Neural crest cell (in vitro differentiated cells): ENCODE measurements at regions not wholly inside any gene's neighbourhood (a gene's known extent, or its start where the extent isn't known, plus 50 kb on each side); places are given as distances from the start of the nearest gene placed in this dataset.

Experiments used
- DNase-seq: peaks from one replicate; pipeline ENCODE4 v3.0.0; 2021; ENCODE audit warnings: low read depth, mixed read lengths, low spot score
- H3K27ac Mint-ChIP-seq: one replicate; pipeline ENCODE4 v1.8.0; 2021; ENCODE audit warnings: mild to moderate bottlenecking, mixed read lengths; ENCODE audit not compliant: unreplicated experiment
- H3K27me3 Mint-ChIP-seq: 2 replicates; pipeline ENCODE4 v1.8.0; 2021; ENCODE audit warnings: low read depth, mild to moderate bottlenecking, mixed read lengths
- H3K36me3 Mint-ChIP-seq: 2 replicates; pipeline ENCODE4 v1.8.0; 2021; ENCODE audit warnings: low read depth, mild to moderate bottlenecking, mixed read lengths
- H3K4me1 Mint-ChIP-seq: 2 replicates; pipeline ENCODE4 v1.8.0; 2021; ENCODE audit warnings: mixed read lengths
- H3K4me3 Mint-ChIP-seq: one replicate; pipeline ENCODE4 v1.8.0; 2021; ENCODE audit warnings: mild to moderate bottlenecking, mixed read lengths
- H3K9me3 Mint-ChIP-seq: 2 replicates; pipeline ENCODE4 v1.8.0; 2021; ENCODE audit warnings: mixed read lengths
- TF ChIP-seq, protein P1 (sequence below): fragments of 200-600 bp; sonication (generic); conservative IDR thresholded peaks from 2 replicates; pipeline ENCODE4 v1.5.0; 2021; ENCODE audit warnings: antibody characterized with exemption, mild to moderate bottlenecking

DNA sequence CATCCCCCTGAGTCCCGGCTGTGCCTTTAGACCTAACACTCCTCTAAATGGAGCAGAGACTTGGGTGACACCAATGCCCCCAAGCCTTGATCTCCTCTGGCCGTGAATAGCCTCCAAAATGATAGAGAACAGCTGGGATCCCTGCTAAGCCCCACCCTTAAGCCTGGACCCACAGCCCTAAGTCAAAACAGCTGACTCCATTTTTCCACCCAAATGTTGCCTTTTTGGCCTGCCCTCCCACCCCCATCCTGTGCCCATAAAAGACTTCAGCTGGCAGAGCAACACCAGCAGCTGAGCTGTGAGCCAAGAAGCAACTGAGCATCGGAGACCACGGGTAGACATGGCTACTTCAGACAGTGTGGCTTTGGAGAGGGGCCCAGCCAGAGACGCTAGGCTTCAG is 420.8 kb downstream of the NPHP4 start:
- Mint-ChIP-seq H3K9me3 (peaks cover 16% of the 10 kb centered on the region), H3K4me3 (no peak overlapping the region), H3K36me3 (no peaks in the 10 kb centered on the region), H3K27me3 (peaks cover 7% of the 10 kb centered on the region), H3K27ac (no peak overlapping the region), H3K4me1 (no peaks in the 10 kb centered on the region)
- no peak for DNase-seq
- TF ChIP-seq, protein P1, sequence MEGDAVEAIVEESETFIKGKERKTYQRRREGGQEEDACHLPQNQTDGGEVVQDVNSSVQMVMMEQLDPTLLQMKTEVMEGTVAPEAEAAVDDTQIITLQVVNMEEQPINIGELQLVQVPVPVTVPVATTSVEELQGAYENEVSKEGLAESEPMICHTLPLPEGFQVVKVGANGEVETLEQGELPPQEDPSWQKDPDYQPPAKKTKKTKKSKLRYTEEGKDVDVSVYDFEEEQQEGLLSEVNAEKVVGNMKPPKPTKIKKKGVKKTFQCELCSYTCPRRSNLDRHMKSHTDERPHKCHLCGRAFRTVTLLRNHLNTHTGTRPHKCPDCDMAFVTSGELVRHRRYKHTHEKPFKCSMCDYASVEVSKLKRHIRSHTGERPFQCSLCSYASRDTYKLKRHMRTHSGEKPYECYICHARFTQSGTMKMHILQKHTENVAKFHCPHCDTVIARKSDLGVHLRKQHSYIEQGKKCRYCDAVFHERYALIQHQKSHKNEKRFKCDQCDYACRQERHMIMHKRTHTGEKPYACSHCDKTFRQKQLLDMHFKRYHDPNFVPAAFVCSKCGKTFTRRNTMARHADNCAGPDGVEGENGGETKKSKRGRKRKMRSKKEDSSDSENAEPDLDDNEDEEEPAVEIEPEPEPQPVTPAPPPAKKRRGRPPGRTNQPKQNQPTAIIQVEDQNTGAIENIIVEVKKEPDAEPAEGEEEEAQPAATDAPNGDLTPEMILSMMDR = no peak

DNA sequence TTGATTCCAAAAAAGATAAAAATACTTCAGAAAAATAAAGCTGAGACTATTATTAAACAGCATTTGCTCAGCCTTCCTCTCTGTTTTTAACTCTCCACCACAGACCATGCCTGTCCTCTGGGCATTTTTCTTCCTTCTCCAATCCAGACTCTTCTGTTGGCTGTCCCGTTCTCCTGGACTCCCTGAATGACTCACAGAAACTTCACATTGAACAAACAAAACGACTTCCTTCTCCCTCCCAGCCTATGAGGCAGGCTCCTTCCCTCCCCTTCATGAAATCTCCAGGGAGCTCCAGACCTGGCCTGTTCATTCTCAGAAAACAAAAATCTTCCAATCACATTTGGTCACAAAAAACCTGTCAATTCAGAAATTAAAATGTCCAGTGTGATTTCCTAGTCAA is 421.3 kb downstream of the NPHP4 start:
- TF ChIP-seq, protein P1 = no peak
- Mint-ChIP-seq H3K4me1 (no peaks in the 10 kb centered on the region), H3K27me3 (peaks cover 7% of the 10 kb centered on the region), H3K9me3 (peaks cover 16% of the 10 kb centered on the region), H3K36me3 (no peaks in the 10 kb centered on the region), H3K27ac (no peak overlapping the region), H3K4me3 (no peak overlapping the region)
- DNase-seq = no peak

DNA sequence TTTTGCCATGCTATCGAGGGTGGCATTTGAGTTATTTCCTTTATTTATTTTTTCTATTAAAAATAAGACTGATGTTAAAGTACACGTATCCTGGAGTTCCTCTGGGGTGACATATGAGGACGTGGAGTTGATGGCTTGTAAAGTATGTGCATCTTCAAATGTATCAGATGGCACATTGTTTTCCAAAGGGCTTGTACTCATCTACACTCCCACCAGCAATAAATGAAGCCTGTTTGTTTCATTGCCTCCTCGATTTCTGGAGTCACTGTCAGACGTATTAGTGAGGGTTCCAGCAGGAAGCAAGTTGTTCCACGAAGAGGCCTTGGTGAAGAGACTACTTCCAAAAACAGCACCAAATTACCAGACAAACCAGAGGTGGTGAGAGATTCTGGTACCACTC is 423.9 kb downstream of the NPHP4 start:
- TF ChIP-seq, protein P1 = no peak
- Mint-ChIP-seq H3K27ac (no peak overlapping the region), H3K4me1 (no peaks in the 10 kb centered on the region), H3K9me3 (peaks cover 16% of the 10 kb centered on the region), H3K4me3 (no peak overlapping the region), H3K36me3 (no peaks in the 10 kb centered on the region), H3K27me3 (peaks cover 4% of the 10 kb centered on the region)
- no peak for DNase-seq

DNA sequence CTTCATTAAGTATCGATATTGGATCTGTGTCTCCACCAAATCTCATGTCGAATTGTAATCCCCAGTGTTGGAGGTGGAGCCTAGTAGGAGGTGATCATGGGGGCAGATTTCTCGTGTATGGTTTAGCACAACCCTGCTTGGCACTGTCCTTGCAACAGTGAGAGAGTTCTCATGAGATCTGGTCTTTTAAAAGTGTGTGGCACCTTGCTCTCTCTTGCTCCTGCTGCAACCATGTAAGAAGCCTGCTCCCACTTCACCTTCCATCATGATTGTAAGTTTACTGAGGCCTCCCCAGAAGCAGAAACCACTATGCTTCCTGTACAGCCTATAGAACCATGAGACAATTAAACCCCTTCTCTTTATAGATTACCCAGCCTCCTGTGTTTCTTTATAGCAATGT is 424.4 kb downstream of the NPHP4 start:
- no peaks in the 10 kb centered on the region for H3K36me3 Mint-ChIP-seq
- H3K27ac Mint-ChIP-seq = no peak overlapping the region
- peaks cover 4% of the 10 kb centered on the region for H3K27me3 Mint-ChIP-seq
- DNase-seq = no peak
- no peak overlapping the region for H3K4me3 Mint-ChIP-seq
- peaks cover 16% of the 10 kb centered on the region for H3K9me3 Mint-ChIP-seq
- TF ChIP-seq, protein P1 = no peak
- no peaks in the 10 kb centered on the region for H3K4me1 Mint-ChIP-seq

DNA sequence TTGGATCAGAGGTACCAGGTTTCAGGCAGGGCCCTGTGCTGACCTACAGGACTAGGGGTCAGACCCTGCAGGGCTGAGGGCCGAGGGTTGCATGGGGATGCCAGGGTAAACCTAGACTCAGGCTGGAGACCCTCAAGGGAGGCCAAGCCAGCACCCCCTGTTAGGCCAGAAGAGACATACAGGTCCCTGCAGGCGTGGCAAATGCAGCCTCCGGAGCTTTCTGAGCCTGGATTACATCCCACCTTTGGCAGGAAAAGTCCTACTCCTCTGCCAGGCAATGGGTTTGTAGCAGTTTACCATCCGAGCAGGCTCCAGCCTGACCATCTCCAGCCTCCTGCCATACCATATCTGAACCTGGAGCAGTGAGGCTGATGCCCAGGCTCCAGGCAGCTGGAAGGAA is 425.3 kb downstream of the NPHP4 start:
- no peaks in the 10 kb centered on the region for H3K36me3 Mint-ChIP-seq
- peaks cover 13% of the 10 kb centered on the region for H3K9me3 Mint-ChIP-seq
- no peaks in the 10 kb centered on the region for H3K27me3 Mint-ChIP-seq

More for the DNA sequence above, 425.3 kb downstream of the NPHP4 start:
- no peak overlapping the region for H3K27ac Mint-ChIP-seq
- DNase-seq = no peak
- H3K4me3 Mint-ChIP-seq = no peak overlapping the region
- no peaks in the 10 kb centered on the region for H3K4me1 Mint-ChIP-seq
- TF ChIP-seq, protein P1 = no peak
